ENCODE measurements at regions not wholly inside any gene's neighbourhood (a gene's known extent, or its start where the extent isn't known, plus 50 kb on each side); places are given as distances from the start of the nearest gene placed in this dataset.

DNA sequence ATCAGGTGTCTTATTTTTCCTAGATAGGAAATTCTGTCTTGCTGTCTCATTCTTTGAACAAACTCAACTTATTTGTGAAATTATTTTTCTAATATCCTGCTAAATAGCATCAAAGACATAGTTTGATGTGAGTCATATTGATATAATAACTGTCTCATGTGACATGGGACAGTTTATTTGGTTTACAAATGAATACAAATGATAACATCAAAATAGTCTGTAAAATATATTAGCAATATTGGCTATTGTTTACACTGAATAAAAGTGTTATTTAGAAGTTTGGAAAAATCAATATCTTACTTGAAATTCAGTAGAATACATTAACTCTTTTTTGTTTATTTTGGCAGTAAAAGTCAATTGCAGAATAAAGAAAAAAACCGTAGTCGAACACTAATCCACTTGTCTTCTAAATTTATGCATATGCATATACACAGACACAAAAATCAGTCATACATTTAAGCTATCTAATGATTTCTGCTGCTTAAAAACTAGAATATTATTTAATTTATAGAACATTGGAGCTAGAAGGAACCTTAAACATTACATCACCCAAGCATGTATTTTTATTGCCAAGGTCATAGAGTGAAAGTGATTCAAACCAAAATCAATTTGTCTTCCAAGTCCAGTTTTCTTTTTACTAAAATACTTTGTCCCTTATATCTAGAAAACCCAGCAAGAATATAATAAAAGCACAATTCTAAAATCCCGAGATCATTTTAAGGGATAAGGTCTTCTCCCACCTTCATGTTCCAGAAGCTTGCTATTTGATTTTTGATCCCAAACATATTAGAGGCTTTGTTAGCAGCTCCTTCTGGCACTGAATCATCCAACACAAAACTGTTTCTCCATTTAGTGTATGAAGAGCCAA lies 776.5 kb upstream of the SLITRK1 start:
- H3K36me3 ChIP-seq: no peaks in the 10 kb centered on the region
- DNase-seq: no peak

DNA sequence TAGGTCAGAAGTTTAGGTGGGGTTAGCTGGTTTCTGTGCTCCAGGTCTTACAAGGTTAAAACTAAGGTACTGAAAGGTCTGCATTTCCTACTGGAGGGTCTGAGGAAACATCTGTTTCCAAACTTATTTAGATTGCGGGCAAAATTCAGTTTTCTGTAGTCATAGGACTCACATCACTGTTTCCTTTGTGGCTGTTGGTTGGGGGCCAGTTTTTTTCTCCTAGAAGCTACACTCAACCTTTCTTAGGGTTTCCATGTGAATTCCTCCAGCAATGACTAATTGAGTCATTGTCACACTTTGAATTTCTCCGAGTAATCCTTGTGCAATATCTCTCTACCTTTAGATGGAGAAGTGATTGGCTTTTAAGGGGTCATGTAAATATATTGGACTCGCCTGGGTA lies 773.4 kb upstream of the SLITRK1 start:
- no peaks in the 10 kb centered on the region for H3K9me3 ChIP-seq (ENCODE audit: severe bottlenecking)
- H3K36me3 ChIP-seq: no peaks in the 10 kb centered on the region
- H3K4me3 ChIP-seq (ENCODE audit: low read depth, low read length): no peak overlapping the region
- H3K27me3 ChIP-seq (ENCODE audit: insufficient read depth, low read depth, severe bottlenecking): no peaks in the 10 kb centered on the region
- TF ChIP-seq, protein P1, sequence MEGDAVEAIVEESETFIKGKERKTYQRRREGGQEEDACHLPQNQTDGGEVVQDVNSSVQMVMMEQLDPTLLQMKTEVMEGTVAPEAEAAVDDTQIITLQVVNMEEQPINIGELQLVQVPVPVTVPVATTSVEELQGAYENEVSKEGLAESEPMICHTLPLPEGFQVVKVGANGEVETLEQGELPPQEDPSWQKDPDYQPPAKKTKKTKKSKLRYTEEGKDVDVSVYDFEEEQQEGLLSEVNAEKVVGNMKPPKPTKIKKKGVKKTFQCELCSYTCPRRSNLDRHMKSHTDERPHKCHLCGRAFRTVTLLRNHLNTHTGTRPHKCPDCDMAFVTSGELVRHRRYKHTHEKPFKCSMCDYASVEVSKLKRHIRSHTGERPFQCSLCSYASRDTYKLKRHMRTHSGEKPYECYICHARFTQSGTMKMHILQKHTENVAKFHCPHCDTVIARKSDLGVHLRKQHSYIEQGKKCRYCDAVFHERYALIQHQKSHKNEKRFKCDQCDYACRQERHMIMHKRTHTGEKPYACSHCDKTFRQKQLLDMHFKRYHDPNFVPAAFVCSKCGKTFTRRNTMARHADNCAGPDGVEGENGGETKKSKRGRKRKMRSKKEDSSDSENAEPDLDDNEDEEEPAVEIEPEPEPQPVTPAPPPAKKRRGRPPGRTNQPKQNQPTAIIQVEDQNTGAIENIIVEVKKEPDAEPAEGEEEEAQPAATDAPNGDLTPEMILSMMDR (IDR thresholded peaks at IDR 0.05; ENCODE audit: low read depth, low read length): no peak
- DNase-seq: no peak
- no peak overlapping the region for H3K27ac ChIP-seq

More for the DNA sequence above, 776.5 kb upstream of the SLITRK1 start:
- Histone ChIP-seq H3K9me3 (ENCODE audit: severe bottlenecking) (no peaks in the 10 kb centered on the region), H3K27me3 (ENCODE audit: insufficient read depth, low read depth, severe bottlenecking) (no peaks in the 10 kb centered on the region), H3K4me3 (ENCODE audit: low read depth, low read length) (no peak overlapping the region), H3K27ac (no peak overlapping the region)
- TF ChIP-seq, protein P1 (IDR thresholded peaks at IDR 0.05; ENCODE audit: low read depth, low read length): no peak

DNA sequence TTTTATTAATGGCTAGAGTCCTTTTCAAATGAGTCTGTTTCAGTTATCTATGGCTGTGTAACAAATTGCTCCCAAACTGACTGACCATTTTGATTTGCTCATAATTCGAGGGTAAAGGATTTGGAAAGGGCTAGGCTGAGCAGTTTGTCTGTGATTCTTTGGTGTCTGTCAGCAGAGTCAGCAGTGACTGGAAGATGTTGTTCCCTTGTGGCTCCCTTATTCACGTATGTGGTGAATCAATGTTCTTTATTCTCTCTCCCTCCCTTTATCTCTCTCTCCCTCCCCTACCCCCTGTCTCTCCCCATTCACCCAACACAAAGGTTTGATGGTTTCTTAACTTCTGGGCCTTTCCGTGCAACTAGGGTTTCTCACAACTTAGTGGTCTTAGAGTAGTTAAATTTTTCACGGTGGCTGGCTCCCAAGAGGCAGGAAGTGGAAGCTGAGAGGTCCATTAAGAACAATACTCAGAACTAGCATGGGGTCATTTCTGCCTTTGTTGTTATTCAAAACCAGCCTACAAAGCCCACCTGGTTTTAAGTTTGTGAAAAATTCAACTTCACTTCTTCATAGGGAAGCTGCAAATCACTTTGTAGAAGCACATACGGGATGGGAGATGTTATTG lies 772.5 kb upstream of the SLITRK1 start:
- no peaks in the 10 kb centered on the region for H3K9me3 ChIP-seq (ENCODE audit: severe bottlenecking)
- H3K27ac ChIP-seq: no peak overlapping the region
- H3K4me3 ChIP-seq (ENCODE audit: low read depth, low read length): no peak overlapping the region
- DNase-seq: no peak
- H3K27me3 ChIP-seq (ENCODE audit: insufficient read depth, low read depth, severe bottlenecking): no peaks in the 10 kb centered on the region
- no peaks in the 10 kb centered on the region for H3K36me3 ChIP-seq
- TF ChIP-seq, protein P1 (IDR thresholded peaks at IDR 0.05; ENCODE audit: low read depth, low read length): no peak

DNA sequence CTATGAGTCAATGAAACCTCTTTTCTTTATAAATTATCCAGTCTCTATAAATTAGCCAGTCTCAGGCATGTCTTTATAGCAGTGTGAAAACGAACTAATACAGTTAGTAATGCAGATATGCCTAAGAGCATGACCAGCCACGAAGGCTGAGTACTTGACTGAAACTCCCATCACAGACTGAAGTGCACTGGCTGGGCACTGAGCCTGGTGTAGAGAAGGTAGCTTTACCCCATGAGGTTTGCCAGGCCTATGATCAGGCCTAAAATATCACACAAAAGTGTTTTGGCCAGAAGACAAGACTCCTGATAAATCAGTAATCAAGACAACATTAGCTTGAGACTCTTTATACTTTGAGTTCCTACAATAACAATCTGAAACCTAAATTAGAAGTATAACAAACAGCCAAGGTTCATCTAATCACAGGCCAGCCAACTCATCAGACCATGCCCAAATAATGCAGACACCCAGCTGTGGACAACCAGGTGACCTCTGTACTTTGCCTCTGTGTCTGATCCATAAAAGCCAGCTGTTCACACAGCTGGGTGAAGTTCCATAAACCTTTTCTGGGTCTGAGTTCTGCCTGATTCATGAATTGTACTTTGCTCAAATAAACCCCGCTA lies 771.8 kb upstream of the SLITRK1 start:
- TF ChIP-seq, protein P1 (IDR thresholded peaks at IDR 0.05; ENCODE audit: low read depth, low read length): no peak
- no peak overlapping the region for H3K4me3 ChIP-seq (ENCODE audit: low read depth, low read length)
- H3K36me3 ChIP-seq: no peaks in the 10 kb centered on the region
- no peaks in the 10 kb centered on the region for H3K9me3 ChIP-seq (ENCODE audit: severe bottlenecking)
- no peak for DNase-seq
- no peak overlapping the region for H3K27ac ChIP-seq
- no peaks in the 10 kb centered on the region for H3K27me3 ChIP-seq (ENCODE audit: insufficient read depth, low read depth, severe bottlenecking)

DNA sequence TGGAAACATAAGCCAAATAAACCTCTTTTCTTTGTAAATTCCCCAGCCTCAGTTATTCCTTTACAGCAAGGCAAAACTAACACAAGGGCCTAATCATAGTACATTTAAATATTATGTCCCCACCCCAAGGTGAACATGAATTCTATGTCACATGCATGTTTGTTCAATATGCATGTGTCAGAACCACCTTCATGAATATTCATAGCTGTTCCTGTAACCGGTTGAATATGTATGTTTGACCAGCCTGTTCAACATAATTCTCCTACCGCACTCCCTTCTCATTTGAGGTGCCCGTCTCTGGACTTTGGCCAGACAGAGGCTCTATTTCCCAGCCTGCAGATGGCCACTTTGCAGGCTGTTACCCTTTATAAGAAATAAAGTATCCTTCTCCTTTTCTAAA lies 769.4 kb upstream of the SLITRK1 start:
- no peak for DNase-seq
- TF ChIP-seq, protein P1 (IDR thresholded peaks at IDR 0.05; ENCODE audit: low read depth, low read length): no peak
- Histone ChIP-seq H3K36me3 (no peaks in the 10 kb centered on the region), H3K9me3 (ENCODE audit: severe bottlenecking) (no peaks in the 10 kb centered on the region), H3K27me3 (ENCODE audit: insufficient read depth, low read depth, severe bottlenecking) (no peaks in the 10 kb centered on the region), H3K27ac (no peak overlapping the region), H3K4me3 (ENCODE audit: low read depth, low read length) (no peak overlapping the region)
